ENCODE measurements at regions not wholly inside any gene's neighbourhood (a gene's known extent, or its start where the extent isn't known, plus 50 kb on each side); places are given as distances from the start of the nearest gene placed in this dataset.
A peak's percentile ranks its signal among the peaks of the same experiment; 100 is the strongest.

DNA sequence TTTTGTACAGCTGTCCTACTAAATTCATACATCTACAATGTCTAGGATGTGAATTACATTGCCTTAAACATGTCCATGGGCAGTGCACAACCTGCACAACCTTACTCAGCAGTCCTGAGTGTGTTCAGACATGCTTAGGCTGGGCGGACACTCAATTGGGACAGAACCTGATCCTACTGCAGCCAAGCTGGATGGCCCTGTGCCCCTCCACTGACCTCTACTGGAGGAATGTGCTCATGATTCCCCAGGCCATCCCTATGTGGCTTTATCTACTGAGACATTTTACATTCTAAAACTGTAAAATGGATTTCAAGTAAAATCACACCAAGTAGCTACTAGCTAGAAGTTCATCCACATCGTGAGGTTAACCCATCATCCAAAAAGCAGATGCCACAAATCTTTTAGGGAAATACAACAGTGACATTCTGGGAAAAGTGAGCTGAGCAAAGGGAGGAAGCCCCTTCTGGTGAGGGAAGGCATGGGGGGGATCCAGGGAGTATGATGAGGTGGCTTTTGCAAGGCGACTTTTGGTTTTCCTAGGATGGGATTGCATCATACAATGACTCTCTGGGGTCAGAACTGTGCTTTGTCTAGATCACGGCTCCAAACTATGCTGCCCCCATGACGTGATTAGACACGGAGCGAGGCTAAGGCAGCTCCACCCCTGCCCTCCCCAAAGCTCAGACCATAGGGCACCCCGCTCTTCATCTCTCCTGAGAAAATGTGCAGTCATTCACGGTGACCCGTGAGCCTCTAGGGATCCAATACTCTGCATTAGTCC lies 911.7 kb upstream of the TMEM132C start:
- ChIA-PET CTCF (interaction anchor here (0.8 to 1.5 kb wide), 4 partner anchors 8 to 482 kb away, joined by 3 to 9 read pairs (median 4); no protein-coding TSS in a partner anchor), SMC1A (ENCODE audit: uncharacterized antibody, unreplicated experiment) (interaction anchor here (1.1 kb wide), 1 partner anchor 429 kb away, joined by 3 read pairs; no protein-coding TSS in a partner anchor)
- BruUV-seq (replicated peaks), result no TSS peak

More for the DNA sequence above, 911.7 kb upstream of the TMEM132C start:
- no peak overlapping the region for H2AFZ ChIP-seq (ENCODE audit: control insufficient read depth, low read depth, low read length)
- H3K27ac ChIP-seq (ENCODE audit: control insufficient read depth, insufficient read depth), result no peak overlapping the region
- no peaks in the 10 kb centered on the region for H3K4me1 ChIP-seq (ENCODE audit: control insufficient read depth, insufficient read depth, low read length)
- H3K9ac ChIP-seq (ENCODE audit: control insufficient read depth, insufficient read depth, low read length), result no peak overlapping the region
- H3K9me3 ChIP-seq (replicated peaks; ENCODE audit: control insufficient read depth, insufficient read depth, low read length), result no peaks in the 10 kb centered on the region; the same call in 2 of the 3 replicates
- in situ Hi-C loops (cut with MboI) (no loop called here), intact Hi-C loops (cut with micrococcal nuclease; ENCODE audit: unreplicated experiment) (no loop called here)
- no peak for TF ChIP-seq PKNOX1 (IDR thresholded peaks at IDR 0.05)
- no peak for TF ChIP-seq ETV6 (conservative IDR thresholded peaks at IDR 0.05 in 1 of 2, IDR thresholded peaks at IDR 0.05 in 1 of 2; ENCODE audit: borderline replicate concordance in 1 of 2, low read depth in 1 of 2)
- TF ChIP-seq, protein P1, sequence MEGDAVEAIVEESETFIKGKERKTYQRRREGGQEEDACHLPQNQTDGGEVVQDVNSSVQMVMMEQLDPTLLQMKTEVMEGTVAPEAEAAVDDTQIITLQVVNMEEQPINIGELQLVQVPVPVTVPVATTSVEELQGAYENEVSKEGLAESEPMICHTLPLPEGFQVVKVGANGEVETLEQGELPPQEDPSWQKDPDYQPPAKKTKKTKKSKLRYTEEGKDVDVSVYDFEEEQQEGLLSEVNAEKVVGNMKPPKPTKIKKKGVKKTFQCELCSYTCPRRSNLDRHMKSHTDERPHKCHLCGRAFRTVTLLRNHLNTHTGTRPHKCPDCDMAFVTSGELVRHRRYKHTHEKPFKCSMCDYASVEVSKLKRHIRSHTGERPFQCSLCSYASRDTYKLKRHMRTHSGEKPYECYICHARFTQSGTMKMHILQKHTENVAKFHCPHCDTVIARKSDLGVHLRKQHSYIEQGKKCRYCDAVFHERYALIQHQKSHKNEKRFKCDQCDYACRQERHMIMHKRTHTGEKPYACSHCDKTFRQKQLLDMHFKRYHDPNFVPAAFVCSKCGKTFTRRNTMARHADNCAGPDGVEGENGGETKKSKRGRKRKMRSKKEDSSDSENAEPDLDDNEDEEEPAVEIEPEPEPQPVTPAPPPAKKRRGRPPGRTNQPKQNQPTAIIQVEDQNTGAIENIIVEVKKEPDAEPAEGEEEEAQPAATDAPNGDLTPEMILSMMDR (IDR thresholded peaks at IDR 0.05 in 2 of 3, conservative IDR thresholded peaks at IDR 0.05 in 1 of 3; ENCODE audit: control insufficient read depth in 2 of 3, extremely low read depth in 1 of 3, insufficient read depth in 1 of 3, low read depth in 3 of 3, low read length in 3 of 3), result peak; percentile 1 to 21 (median 11); a peak in 2 of 6 replicates
- no peak for DNase-seq (ENCODE audit: low read depth, low spot score)
- RAD21 ChIA-PET (ENCODE audit: unreplicated experiment), result interaction anchor here (0.8 to 1.4 kb wide), 2 partner anchors 246 to 322 kb away, joined by 3 to 5 read pairs; no protein-coding TSS in a partner anchor
- no peaks in the 10 kb centered on the region for H3K27me3 ChIP-seq (replicated peaks in 1 of 2; ENCODE audit: control insufficient read depth in 2 of 2, insufficient read depth in 2 of 2, low read length in 1 of 2)
- WGBS (ENCODE audit: insufficient coverage, insufficient replicate concordance, low lambda C conversion rate, missing lambda C conversion rate), result 13% methylated on average over 9 of the region's 10 CpGs
- POLR2A ChIA-PET, result no interaction called here
- no peaks in the 10 kb centered on the region for H3K79me2 ChIP-seq (ENCODE audit: control insufficient read depth, insufficient read depth, low read length)
- no peak overlapping the region for H3K4me2 ChIP-seq (ENCODE audit: control insufficient read depth, insufficient read depth)
- no peak overlapping the region for H3K4me3 ChIP-seq
- no peaks in the 10 kb centered on the region for H4K20me1 ChIP-seq (ENCODE audit: control insufficient read depth, insufficient read depth)
- no peaks in the 10 kb centered on the region for H3K36me3 ChIP-seq (ENCODE audit: control insufficient read depth in 2 of 2, insufficient read depth in 2 of 2, low read length in 1 of 2)
- ATAC-seq, result no peak
- no peak for FAIRE-seq
